GM20000 (cell line): ENCODE measurements at regions not wholly inside any gene's neighbourhood (a gene's known extent, or its start where the extent isn't known, plus 50 kb on each side); places are given as distances from the start of the nearest gene placed in this dataset.

Source experiments
- DNase-seq: peaks from one replicate; pipeline ENCODE4 v3.0.0; 2012; ENCODE audit warnings: low spot score
- CTCF ChIP-seq: IDR thresholded peaks from 2 replicates; pipeline ENCODE4 v1.5.1; 2012; ENCODE audit warnings: mild to moderate bottlenecking, control low read depth; ENCODE audit errors: extremely low read depth, missing control alignments

GRCh38 chr11:33454264-33454663 is 197.1 kb downstream of the HIPK3 start:
- DNase-seq: no peak
- no peak for TF ChIP-seq CTCF

GRCh38 chr11:33452836-33453624 is 195.8 kb downstream of the HIPK3 start:
- TF ChIP-seq CTCF: no peak
- no peak for DNase-seq

- no peak for TF ChIP-seq CTCF
- DNase-seq: no peak
Observed at GRCh38 chr11:33451364-33451763, 194.2 kb downstream of the HIPK3 start.

- TF ChIP-seq CTCF: no peak
- no peak for DNase-seq
Observed at GRCh38 chr11:33449798-33450197, 192.6 kb downstream of the HIPK3 start.

GRCh38 chr11:33448461-33449130 is 191.4 kb downstream of the HIPK3 start:
- no peak for TF ChIP-seq CTCF
- no peak for DNase-seq

GRCh38 chr11:33445761-33446161 is 188.6 kb downstream of the HIPK3 start:
- no peak for DNase-seq
- no peak for TF ChIP-seq CTCF

GRCh38 chr11:33444835-33445594 is 187.8 kb downstream of the HIPK3 start:
- no peak for DNase-seq
- TF ChIP-seq CTCF: no peak
